NCI-H226 (cell line): ENCODE measurements at regions not wholly inside any gene's neighbourhood (a gene's known extent, or its start where the extent isn't known, plus 50 kb on each side); places are given as distances from the start of the nearest gene placed in this dataset.

Experiments
- DNase-seq: peaks from one replicate; pipeline ENCODE4 v3.0.0-alpha.2; 2015

GRCh38 chr2:235312571-235312970, 181.3 kb upstream of the AGAP1 start:
- DNase-seq = no peak

- no peak for DNase-seq
Observed at GRCh38 chr2:235314371-235314930, 179.4 kb upstream of the AGAP1 start.

- DNase-seq = no peak
Observed at GRCh38 chr2:235319095-235319494, 174.7 kb upstream of the AGAP1 start.

- DNase-seq = no peak
Observed at GRCh38 chr2:235320326-235320725, 173.5 kb upstream of the AGAP1 start.

- DNase-seq = no peak
Observed at GRCh38 chr2:235324324-235324723, 169.5 kb upstream of the AGAP1 start.

- DNase-seq = no peak
Observed at GRCh38 chr2:235325151-235325550, 168.7 kb upstream of the AGAP1 start.

GRCh38 chr2:235328991-235329390, 164.9 kb upstream of the AGAP1 start:
- no peak for DNase-seq

GRCh38 chr2:235330775-235331451, 162.9 kb upstream of the AGAP1 start:
- no peak for DNase-seq

GRCh38 chr2:235332240-235332890, 161.5 kb upstream of the AGAP1 start:
- no peak for DNase-seq

GRCh38 chr2:235333076-235333475, 160.8 kb upstream of the AGAP1 start:
- no peak for DNase-seq

GRCh38 chr2:235334179-235334578, 159.7 kb upstream of the AGAP1 start:
- DNase-seq = no peak

GRCh38 chr2:235343156-235343774, 150.6 kb upstream of the AGAP1 start:
- no peak for DNase-seq

GRCh38 chr2:235343869-235344268, 150.0 kb upstream of the AGAP1 start:
- DNase-seq = peak; percentile 51

GRCh38 chr2:235345745-235346144, 148.1 kb upstream of the AGAP1 start:
- no peak for DNase-seq

- DNase-seq = peak; percentile 16
Observed at GRCh38 chr2:235347691-235348090, 146.2 kb upstream of the AGAP1 start.

- DNase-seq = no peak
Observed at GRCh38 chr2:235348329-235348728, 145.5 kb upstream of the AGAP1 start.

- no peak for DNase-seq
Observed at GRCh38 chr2:235350234-235350633, 143.6 kb upstream of the AGAP1 start.

GRCh38 chr2:235352541-235352940, 141.3 kb upstream of the AGAP1 start:
- DNase-seq = no peak

- DNase-seq = no peak
Observed at GRCh38 chr2:235357881-235358280, 136.0 kb upstream of the AGAP1 start.

GRCh38 chr2:235358981-235359471, 134.8 kb upstream of the AGAP1 start:
- peak; percentile 83 for DNase-seq

GRCh38 chr2:235360446-235360845, 133.4 kb upstream of the AGAP1 start:
- no peak for DNase-seq

GRCh38 chr2:235365743-235366142, 128.1 kb upstream of the AGAP1 start:
- no peak for DNase-seq

GRCh38 chr2:235366390-235366789, 127.5 kb upstream of the AGAP1 start:
- DNase-seq = no peak

GRCh38 chr2:235366807-235367206, 127.0 kb upstream of the AGAP1 start:
- DNase-seq = no peak
